Endothelial cell of umbilical vein (primary cell): ENCODE measurements at regions not wholly inside any gene's neighbourhood (a gene's known extent, or its start where the extent isn't known, plus 50 kb on each side); places are given as distances from the start of the nearest gene placed in this dataset. TPM values are rescaled to one million over a fixed set of nuclear protein-coding genes. Genes with fewer than 3 reads are reported as not detected.

Source experiments
- BruUV-seq: library from RNA; stranded (reverse); fragments of 400-500 nt; replicated peaks from 2 replicates; lab custom pipeline; 2021; lab: Mats Ljungman, UMichigan
- CTCF ChIA-PET: fragments of 300-600, 350-600 bp; sonication (Branson Sonifier 250); formaldehyde crosslinking; loops from one replicate; lab custom pipeline; 2021; ENCODE audit warnings: antibody characterized with exemption, inconsistent platforms; lab: Charles Lee
- POLR2A ChIA-PET: fragments of 300-600, 350-600 bp; sonication (Branson Sonifier 250); formaldehyde crosslinking; loops from one replicate; lab custom pipeline; 2021; ENCODE audit warnings: antibody characterized with exemption, inconsistent platforms; lab: Charles Lee
- DNase-seq: peaks from one replicate; pipeline ENCODE4 v3.0.0-alpha.2; 2011; ENCODE audit warnings: low read depth, low spot score
- FAIRE-seq: peaks from 2 replicates; lab custom pipeline; 2011; peaks lifted over from hg19 to GRCh38; lab: Jason Lieb, UNC
- H2AFZ ChIP-seq: 2 replicates; pipeline ENCODE4 v1.6.0; 2012; ENCODE audit warnings: low read depth, low read length, control low read depth, inconsistent platforms
- H3K27ac ChIP-seq: 2 replicates; pipeline ENCODE4 v1.5.1; 2011; ENCODE audit warnings: low read depth, mild to moderate bottlenecking, control low read depth, low read length, moderate library complexity; ENCODE audit not compliant: insufficient read depth
- H3K27me3 ChIP-seq, 2 experiments: 2 replicates each; pipeline versions ENCODE4 v1.6.0 to v1.6.1; 2011; ENCODE audit warnings: low read length in 2 of 2, mixed read lengths in 1 of 2; ENCODE audit not compliant: control insufficient read depth in 2 of 2, insufficient read depth in 2 of 2
- H3K36me3 ChIP-seq, 2 experiments: 2 replicates in 1 of 2; 3 replicates in 1 of 2; pipeline ENCODE4 v1.5.1; 2011; ENCODE audit warnings: low read length in 2 of 2, mild to moderate bottlenecking in 1 of 2, moderate library complexity in 1 of 2; ENCODE audit not compliant: control insufficient read depth in 2 of 2, insufficient read depth in 2 of 2; ENCODE audit errors: extremely low read depth in 1 of 2
- H3K4me1 ChIP-seq: 3 replicates; pipeline ENCODE4 v1.5.1; 2011; ENCODE audit warnings: mild to moderate bottlenecking, low read length; ENCODE audit not compliant: control insufficient read depth, insufficient read depth; ENCODE audit errors: extremely low read depth
- H3K4me2 ChIP-seq: 2 replicates; pipeline ENCODE4 v1.6.1; 2011; ENCODE audit warnings: low read length, control low read depth, mixed read lengths; ENCODE audit not compliant: insufficient read depth
- H3K4me3 ChIP-seq, 3 experiments: fragments of 200-600 bp in 1 of 3; sonication (generic), shearing (Covaris generic) in 1 of 3; replicated peaks in 1 of 3; 2 replicates each; pipeline ENCODE4 v1.5.1; 2011 to 2016; ENCODE audit warnings: control low read depth in 3 of 3, low read length in 3 of 3, mild to moderate bottlenecking in 2 of 3, inconsistent platforms in 1 of 3, low read depth in 1 of 3, moderate library complexity in 1 of 3; ENCODE audit not compliant: insufficient read depth in 1 of 3
- H3K79me2 ChIP-seq: 2 replicates; pipeline ENCODE4 v1.6.0; 2012; ENCODE audit warnings: low read length, inconsistent platforms; ENCODE audit not compliant: control insufficient read depth, insufficient read depth
- H3K9ac ChIP-seq: replicated peaks from 2 replicates; pipeline ENCODE3; 2011; ENCODE audit warnings: low read length, control low read depth; ENCODE audit not compliant: insufficient read depth; ENCODE audit errors: extremely low read depth
- H3K9me1 ChIP-seq: replicated peaks from 3 replicates; pipeline ENCODE4 v1.6.0; 2011; ENCODE audit warnings: mild to moderate bottlenecking, low read length; ENCODE audit not compliant: control insufficient read depth, insufficient read depth; ENCODE audit errors: extremely low read depth
- H3K9me3 ChIP-seq: replicated peaks from 2 replicates; pipeline ENCODE4 v1.5.1; 2012; ENCODE audit warnings: low read length, inconsistent platforms; ENCODE audit not compliant: control insufficient read depth, insufficient read depth
- H4K20me1 ChIP-seq: replicated peaks from 2 replicates; pipeline ENCODE3; 2011; ENCODE audit warnings: mild to moderate bottlenecking, low read length; ENCODE audit not compliant: control insufficient read depth, insufficient read depth; ENCODE audit errors: extremely low read depth
- CTCF ChIP-seq, 2 donors: IDR thresholded peaks; 1 replicate in 1 of 2; 2 replicates in 1 of 2; pipeline ENCODE4 v1.5.1; 2011; ENCODE audit warnings: low read length in 2 of 2, mild to moderate bottlenecking in 2 of 2, moderate library complexity in 2 of 2, control low read depth in 1 of 2, inconsistent platforms in 1 of 2, low read depth in 1 of 2; ENCODE audit not compliant: insufficient read depth in 1 of 2; ENCODE audit errors: extremely low read depth in 1 of 2
- EZH2 ChIP-seq: IDR thresholded peaks from 2 replicates; pipeline ENCODE4 v1.6.1; 2012; ENCODE audit warnings: borderline replicate concordance, low read depth, mild to moderate bottlenecking, moderate library complexity, low read length, inconsistent platforms; ENCODE audit not compliant: severe bottlenecking
- FOS ChIP-seq: IDR thresholded peaks from 2 replicates; pipeline ENCODE4 v1.6.1; 2011; ENCODE audit warnings: mild to moderate bottlenecking, low read length, moderate library complexity, borderline replicate concordance; ENCODE audit not compliant: insufficient read depth
- GATA2 ChIP-seq: IDR thresholded peaks from 2 replicates; pipeline ENCODE4 v1.7.0; 2011; ENCODE audit warnings: low read depth, mild to moderate bottlenecking, moderate library complexity, mixed read lengths, low read length; ENCODE audit not compliant: insufficient read length, insufficient read depth
- JUN ChIP-seq: IDR thresholded peaks from 2 replicates; pipeline ENCODE4 v1.6.1; 2011; ENCODE audit warnings: borderline replicate concordance, low read depth; ENCODE audit not compliant: insufficient read length, insufficient read depth
- MAX ChIP-seq: IDR thresholded peaks from 2 replicates; pipeline ENCODE4 v1.6.1; 2011; ENCODE audit not compliant: insufficient read depth, insufficient read length
- MYC ChIP-seq: IDR thresholded peaks from one replicate; pipeline ENCODE4 v1.6.1; 2011; ENCODE audit warnings: mild to moderate bottlenecking, low read depth, low read length
- POLR2A ChIP-seq: IDR thresholded peaks from 2 replicates; pipeline ENCODE4 v1.6.1; 2012; ENCODE audit warnings: low read depth, mild to moderate bottlenecking, control low read depth, low read length
- POLR2AphosphoS5 ChIP-seq: IDR thresholded peaks from 2 replicates; pipeline ENCODE4 v1.6.1; 2012; ENCODE audit warnings: low read depth, mild to moderate bottlenecking, control low read depth, low read length, moderate library complexity; ENCODE audit not compliant: insufficient read depth
- dilution Hi-C: fragments of 300-500 bp; cut with MboI; formaldehyde crosslinking; loops from one replicate; pipeline ENCODE4 v1.15.0; 2019; ENCODE audit warnings: low sequenced_read_pairs; ENCODE audit not compliant: extremely low pct_ligation_motif_present
- intact Hi-C: fragments of 100-400 bp; cut with micrococcal nuclease; formaldehyde crosslinking; loops from one replicate; pipeline ENCODE4 v1.10.0; 2022
- small RNA-seq: library from RNA; depleted of rRNA; stranded (forward); fragments of <200 nt; gene quantifications from one replicate; pipeline ENCODE3, GENCODE V24; 2012; ENCODE audit warnings: low replicate concordance, low read depth; ENCODE audit not compliant: insufficient read depth, insufficient read length

GRCh38 chr4:4962928-4963327 is 56.3 kb downstream of the CYTL1 start:
- intact Hi-C loops = no loop called here
- Histone ChIP-seq H2AFZ (no peak overlapping the region), H4K20me1 (no peaks in the 10 kb centered on the region), H3K4me3 (no peak overlapping the region), H3K9ac (no peak overlapping the region), H3K27me3 (no peaks in the 10 kb centered on the region), H3K9me3 (no peaks in the 10 kb centered on the region), H3K9me1 (no peaks in the 10 kb centered on the region), H3K4me1 (no peaks in the 10 kb centered on the region), H3K27ac (no peak overlapping the region), H3K4me2 (no peak overlapping the region), H3K79me2 (no peaks in the 10 kb centered on the region), H3K36me3 (no peaks in the 10 kb centered on the region)
- no peak for DNase-seq
- TF ChIP-seq MYC (no peak), POLR2A (no peak), GATA2 (no peak), FOS (no peak), CTCF (IDR thresholded peaks at IDR 0.05; ENCODE audit: extremely low read depth in 1 of 2, insufficient read depth in 1 of 2, low read depth in 1 of 2, low read length in 2 of 2) (no peak), POLR2AphosphoS5 (no peak), MAX (no peak), JUN (no peak), EZH2 (no peak)
- BruUV-seq = no TSS peak
- POLR2A ChIA-PET = no interaction called here
- CTCF ChIA-PET = no interaction called here
- dilution Hi-C loops = no loop called here
- no peak for FAIRE-seq

Small RNAs in the stretch of these regions (small RNA-seq; reads per million reads assigned to genes)
- gene RN7SKP113 = not detected
